Amniotic epithelial cell (primary cell): ENCODE measurements at regions not wholly inside any gene's neighbourhood (a gene's known extent, or its start where the extent isn't known, plus 50 kb on each side); places are given as distances from the start of the nearest gene placed in this dataset.

Source experiments
- DNase-seq: peaks from one replicate; pipeline ENCODE4 v3.0.0-alpha.2; 2010; ENCODE audit warnings: low read depth

DNA sequence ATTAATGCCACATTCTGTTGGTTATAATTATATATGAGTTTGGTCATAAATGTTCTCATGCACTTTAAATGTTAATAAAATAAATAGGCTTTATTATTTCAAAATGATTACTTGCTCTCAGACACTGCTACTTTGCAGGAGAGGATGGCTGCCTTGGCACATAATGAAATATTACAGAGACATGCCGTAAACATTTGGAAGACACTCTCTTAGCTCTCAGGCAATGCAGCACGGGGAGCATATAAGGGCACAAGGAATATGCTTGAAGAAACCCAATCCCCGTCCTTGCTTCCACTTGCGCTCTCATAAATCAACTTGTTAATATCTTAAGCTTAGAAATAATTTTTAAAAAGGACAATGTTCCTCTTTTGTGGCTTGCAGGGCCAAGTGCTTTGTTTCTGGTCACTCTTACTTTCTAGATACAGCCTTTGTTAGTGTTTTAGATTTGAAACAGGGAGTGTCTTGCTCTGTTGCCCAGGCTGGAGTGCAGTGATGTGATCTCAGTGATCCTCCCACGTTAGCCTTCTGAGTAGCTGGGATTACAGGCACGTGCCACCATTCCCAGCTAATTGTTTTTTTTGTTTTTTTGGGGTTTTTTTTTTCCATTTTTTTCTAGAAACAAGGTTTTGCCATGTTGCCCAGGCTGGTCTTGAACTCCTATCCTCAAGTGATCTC lies 445.0 kb downstream of the SPRY1 start:
- no peak for DNase-seq

DNA sequence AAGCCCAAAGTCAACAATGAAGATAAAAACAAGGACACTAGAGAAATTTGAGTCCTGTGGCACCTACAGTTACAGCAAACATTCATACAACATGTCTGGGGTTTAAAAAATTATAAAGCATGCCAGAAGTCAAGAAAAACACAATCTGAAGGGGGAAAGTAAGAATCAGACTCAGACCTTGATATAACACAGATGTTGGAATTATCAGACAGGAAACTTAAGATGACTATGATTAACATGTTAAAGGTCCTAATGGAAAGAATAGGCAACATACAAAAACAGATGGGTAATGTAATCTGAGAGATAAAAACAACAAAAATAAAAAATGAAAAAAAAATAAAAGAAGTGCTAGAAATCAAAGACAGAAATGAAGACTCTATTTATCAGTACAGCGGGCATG lies 446.5 kb downstream of the SPRY1 start:
- peak; percentile 67 for DNase-seq

DNA sequence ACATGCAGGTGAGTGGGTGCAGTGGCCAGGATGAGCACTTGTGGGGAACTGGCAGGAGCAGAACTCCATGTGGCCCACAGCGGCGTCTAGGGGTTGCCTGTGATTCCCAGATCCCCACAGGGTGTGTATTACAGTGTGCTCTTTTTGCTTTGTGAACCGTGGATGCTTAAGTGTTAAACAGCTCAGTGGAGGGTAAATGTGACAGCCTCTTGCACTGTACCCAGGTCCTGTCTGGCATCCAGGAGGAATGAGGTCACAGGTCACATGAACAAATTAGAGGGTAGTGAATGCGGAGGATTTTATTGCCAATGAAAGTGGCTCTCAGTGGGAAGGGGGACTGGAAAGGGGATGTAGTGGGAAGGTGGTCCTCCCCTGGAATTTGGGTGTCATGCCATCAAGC lies 447.8 kb downstream of the SPRY1 start:
- no peak for DNase-seq

DNA sequence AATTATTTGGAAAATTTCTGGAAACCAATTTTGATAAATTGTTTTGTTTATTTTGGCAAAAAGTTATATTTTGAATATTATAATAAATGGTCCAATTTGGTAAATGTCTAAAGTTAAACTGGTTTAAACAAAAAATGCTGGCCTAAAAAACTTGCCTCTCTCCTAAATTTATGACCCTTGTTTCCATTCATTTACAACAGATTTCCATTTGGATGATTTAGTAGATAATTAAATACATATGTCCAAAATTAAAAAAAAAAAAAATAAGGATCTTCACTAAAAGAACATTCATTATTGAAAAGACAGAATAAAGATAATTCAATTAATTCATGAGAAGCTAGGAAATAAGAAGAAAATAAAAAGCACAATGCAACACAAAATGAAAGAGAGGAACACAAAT lies 449.5 kb downstream of the SPRY1 start:
- no peak for DNase-seq

- DNase-seq = no peak
Measured at GRCh38 chr4:123846561-123846960, 450.0 kb downstream of the SPRY1 start.

DNA sequence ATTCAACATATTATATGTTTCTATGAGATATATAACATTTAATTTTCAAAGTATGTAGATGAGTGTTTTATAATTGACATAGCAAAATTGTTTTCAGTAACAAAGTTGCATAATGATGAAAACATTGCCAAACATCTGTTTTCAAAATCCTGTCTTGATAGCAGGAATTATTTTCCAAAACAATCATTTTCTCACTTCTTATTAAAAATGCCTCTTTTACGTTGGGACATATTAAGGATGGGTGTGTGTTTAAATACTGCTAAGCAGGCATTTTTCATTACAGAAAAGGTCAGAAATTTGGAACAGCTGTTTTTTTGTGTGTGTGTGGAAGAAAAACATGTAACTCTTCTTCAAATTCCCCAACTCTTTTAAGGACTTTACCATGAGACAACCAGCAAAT lies 452.0 kb downstream of the SPRY1 start:
- peak; percentile 29 for DNase-seq

DNA sequence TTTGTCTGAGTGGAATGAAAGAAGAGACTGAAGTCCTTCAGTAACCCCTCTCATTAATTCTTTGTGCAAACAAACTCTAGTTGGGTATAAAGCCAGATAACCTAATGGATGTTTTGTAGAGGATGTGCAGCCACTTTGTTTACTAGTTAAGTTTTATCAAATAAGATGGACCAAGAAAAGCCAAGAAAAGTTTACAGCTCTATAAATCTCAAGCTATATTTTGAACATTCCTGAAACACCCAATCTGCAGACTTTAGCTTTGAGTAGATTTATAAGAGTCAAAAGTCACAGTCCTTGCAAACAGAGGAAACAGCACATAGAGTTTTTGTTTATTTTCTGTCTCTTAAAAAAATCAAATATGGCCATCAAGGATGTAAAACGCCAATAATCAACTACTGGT lies 452.9 kb downstream of the SPRY1 start:
- DNase-seq = no peak

GRCh38 chr4:123851521-123851920 lies 454.9 kb downstream of the SPRY1 start:
- DNase-seq = no peak

DNA sequence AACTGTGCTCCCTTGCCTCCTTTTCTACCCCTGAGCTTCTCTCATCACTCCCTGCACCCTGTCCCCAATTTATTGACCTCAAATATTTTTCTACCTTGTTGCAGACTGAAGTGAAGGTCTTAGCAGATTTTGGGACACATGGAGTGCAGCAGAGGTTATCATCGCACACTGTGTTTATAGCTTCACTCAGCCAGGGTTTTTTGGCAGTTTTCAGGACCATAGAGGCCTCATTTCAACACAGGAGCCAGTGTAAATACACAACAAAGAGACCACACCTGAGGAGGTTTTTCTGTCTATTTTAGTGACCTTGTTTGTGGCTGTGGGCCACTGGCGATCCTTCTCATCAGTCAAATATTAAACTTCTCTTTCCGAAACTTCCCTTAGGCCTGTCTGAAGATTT lies 457.1 kb downstream of the SPRY1 start:
- DNase-seq = no peak

DNA sequence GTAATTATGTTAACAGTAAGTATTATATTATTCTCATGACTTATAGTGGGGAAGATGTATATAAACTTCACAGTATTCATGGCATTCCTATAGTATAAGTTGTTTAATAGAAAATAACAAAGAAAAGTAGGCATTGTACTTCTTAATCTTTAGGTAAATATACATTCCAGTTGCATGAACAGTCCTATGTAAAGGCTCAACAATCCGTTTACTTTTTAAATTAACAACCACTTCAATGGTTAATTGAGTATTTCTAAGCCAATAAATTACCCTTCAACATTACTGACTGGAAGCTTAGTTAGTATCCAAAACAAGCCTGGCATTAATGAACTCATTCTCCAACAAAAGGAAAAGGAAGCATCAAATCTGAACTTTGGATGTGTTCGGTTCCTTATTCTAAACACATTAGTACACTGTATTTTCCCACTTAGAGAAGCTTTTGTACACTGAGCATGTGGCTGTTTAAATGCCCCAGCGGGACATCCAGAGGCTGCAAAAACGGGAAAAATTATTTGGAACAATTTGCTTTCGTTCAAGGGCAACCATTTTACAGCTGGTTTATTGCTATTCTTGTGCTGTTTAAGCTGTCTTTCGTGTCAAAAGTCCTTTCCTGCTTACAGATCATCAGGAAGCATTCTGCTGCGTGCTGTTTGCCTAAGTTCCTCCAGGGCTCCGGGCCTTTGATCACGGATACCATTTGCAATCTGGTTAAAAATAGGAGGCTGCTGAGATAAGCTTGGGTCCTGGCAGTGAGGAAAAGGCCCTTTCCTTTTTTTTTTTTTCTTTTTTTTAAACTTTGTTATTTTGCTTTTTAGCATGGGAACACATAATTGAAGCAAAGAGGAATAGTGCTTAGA lies 460.3 kb downstream of the SPRY1 start:
- peak; percentile 48 for DNase-seq

GRCh38 chr4:123858465-123858864 lies 461.9 kb downstream of the SPRY1 start:
- DNase-seq = no peak

DNA sequence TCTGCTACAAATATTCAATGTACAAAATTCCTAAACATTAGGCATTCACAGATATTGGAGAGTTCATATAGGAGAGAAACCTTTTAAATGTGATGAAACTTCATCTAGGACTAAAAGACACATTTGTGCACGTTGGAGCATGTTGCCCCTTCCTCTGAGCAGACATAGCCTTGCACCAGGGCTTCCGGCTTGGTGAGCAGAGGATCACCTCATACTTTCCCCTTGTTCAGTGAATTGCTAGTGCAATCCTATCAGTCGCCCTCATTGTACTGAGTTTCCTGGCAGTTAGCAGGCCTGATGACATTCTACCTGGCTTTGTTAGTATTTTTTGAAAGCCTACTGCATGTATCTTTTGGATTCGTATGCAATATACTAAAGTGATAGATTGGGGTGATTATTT lies 466.2 kb downstream of the SPRY1 start:
- DNase-seq = no peak

DNA sequence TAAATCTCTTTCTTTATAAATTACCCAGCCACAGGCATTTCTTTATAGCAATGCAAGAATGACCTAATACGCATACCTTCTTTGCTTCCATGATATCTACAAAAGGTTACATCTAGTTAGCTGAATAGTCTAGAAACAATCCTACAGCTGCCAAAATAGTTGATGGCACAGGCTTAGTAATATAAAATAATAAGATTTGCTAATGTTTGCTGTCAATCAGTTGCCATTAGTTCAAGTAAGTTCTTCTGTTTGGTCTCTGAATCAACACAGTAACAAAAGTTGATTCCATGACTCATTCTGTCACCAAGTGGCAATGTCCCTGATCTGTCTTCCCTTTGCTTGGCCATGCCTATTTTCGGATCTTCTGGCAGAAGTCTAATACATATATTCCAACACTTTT lies 470.2 kb downstream of the SPRY1 start:
- peak; percentile 27 for DNase-seq

- peak; percentile 53 for DNase-seq
Measured at GRCh38 chr4:123867910-123868587, 471.5 kb downstream of the SPRY1 start.

DNA sequence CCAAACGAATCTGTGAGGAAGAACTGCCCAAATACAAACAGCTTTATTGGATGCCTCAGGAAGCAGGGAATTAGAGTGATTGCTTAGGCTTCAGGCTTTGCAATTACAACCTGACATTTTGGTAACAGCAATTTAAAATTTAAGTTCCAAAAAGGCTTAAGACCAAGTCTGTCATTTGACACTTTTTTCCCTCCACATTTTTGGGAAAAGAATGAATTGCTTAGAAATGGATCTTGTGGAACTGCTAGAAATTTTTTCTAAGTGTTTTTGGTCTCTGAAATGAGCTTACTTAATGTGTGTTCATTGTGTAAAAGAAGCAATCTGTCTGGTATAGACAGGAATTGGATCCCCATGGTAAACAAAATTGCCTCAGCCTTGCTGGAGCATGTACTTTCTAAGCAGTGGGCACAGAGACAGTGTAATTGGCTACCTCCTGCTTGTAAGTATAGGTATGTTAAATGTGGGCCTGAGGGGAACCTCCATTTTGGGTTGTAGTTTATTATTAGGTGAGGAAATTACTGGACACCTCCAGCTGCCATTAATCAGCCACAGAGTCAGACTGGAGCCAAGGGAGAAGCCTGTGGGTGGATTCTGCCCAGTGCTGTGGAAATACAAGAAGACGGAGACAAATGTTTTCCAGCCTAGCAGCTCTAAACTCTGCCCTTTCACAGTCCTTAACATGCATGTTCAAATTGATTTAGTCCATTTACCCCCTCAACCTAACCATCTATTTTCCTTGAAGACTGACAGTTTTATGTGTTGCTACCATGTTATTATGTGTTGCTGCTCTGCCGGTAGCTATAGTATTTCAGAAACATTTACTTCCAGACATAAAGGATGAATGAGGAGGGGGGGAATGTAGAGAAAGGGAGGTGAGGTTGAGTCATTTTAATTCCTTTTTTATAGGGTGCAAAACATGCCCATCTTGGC lies 473.0 kb downstream of the SPRY1 start:
- no peak for DNase-seq

DNA sequence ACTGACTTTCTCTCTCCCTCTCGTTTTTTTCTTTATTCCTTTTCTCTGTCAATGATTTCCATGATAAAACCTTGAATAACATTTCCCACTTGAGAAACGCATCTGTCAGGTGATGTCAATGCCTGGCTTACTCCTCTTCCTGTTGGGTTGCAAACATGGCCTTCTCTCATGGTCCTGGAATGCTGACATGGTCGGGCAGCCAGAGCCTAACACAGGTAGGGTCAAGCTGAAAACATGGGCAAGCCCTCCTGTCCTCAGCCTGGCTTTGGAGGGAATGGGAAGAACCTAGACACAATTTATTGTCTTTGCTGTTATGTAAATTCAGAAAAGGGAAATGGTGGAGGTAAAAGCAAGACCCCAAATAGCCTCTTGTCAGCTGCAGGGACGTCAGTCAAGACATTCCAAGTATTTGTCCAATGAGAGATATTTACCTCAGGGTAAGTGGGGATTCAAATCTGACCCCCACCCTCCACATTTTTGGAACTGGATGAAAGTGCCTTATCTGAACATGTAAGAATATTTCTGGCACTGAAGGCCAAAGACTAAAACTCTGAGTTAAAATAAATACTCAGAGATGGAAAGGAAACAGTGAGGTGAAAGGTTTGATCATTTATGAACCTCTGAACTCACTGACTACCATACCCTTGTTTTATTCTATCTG lies 473.8 kb downstream of the SPRY1 start:
- DNase-seq = no peak

- DNase-seq = no peak
Measured at GRCh38 chr4:123871341-123871740, 474.7 kb downstream of the SPRY1 start.

- peak; percentile 87 for DNase-seq
Measured at GRCh38 chr4:123874063-123874462, 477.5 kb downstream of the SPRY1 start.

- no peak for DNase-seq
Measured at GRCh38 chr4:123876143-123876542, 479.5 kb downstream of the SPRY1 start.

DNA sequence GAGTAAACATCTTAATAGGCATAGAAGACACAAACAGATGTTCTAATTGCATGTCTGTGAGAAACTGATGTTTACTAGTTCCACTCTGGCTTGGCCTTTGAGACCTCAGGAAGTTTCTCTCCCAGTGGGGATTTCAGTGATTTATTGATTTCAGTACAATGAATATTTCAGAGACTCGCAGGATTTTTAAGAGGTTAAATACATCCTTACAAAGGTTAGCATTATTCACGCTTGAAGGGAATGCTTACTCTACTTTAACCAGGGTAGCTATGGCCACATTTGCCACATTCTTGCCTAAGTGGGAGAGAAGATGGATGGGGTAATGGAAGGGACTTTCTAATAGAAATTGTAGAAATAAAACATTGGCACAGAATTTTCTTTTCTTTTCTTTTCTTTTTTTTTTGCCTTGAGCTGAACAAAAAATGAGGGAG lies 480.1 kb downstream of the SPRY1 start:
- no peak for DNase-seq

DNA sequence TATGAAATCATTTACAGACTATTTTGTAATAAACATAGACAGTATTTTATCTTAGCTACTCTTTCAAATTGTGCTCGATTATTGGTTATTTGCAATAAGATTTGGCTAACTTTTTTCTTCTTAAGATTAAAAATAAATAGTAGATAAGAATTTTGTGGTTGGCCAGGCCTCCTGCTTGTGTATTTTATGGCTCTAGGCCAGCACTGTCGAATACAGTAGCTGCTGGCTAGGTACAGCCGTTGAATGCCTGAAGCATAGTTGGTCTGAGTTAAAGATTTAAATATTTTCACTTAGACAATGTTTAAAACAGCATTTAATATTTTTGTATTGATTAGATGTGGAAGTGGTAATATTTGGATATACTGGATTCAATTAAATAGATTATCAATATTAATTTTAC lies 481.0 kb downstream of the SPRY1 start:
- DNase-seq = peak; percentile 53
